GM12878 (cell line): ENCODE measurements at regions not wholly inside any gene's neighbourhood (a gene's known extent, or its start where the extent isn't known, plus 50 kb on each side); places are given as distances from the start of the nearest gene placed in this dataset.

ENCODE experiments used
- ATAC-seq: fragments of 200-7000 bp; cut with Tn5 transposase; 3 replicates; pipeline ENCODE4 v1.9.1; 2020; ENCODE audit warnings: mild to moderate bottlenecking, moderate library complexity
- BruUV-seq: library from RNA; stranded (reverse); fragments of 400-500 nt; replicated peaks from 2 replicates; lab custom pipeline; 2021; lab: Mats Ljungman, UMichigan
- CTCF ChIA-PET: fragments of 300-600 bp; sonication (Branson Sonifier 250); formaldehyde crosslinking; extraction: SDS; loops from one replicate; lab custom pipeline; 2021; ENCODE audit warnings: inconsistent platforms; lab: Yijun Ruan, JAX
- POLR2A ChIA-PET: fragments of 350-600 bp; formaldehyde crosslinking; extraction: SDS; loops from one replicate; lab custom pipeline; 2021; ENCODE audit warnings: inconsistent platforms; lab: Charles Lee
- RAD21 ChIA-PET: fragments of 300-600 bp; sonication (Branson Sonifier 250); formaldehyde crosslinking; loops from one replicate; lab custom pipeline; 2023; ENCODE audit warnings: antibody characterized with exemption; ENCODE audit not compliant: unreplicated experiment; lab: Charles Lee
- SMC1A ChIA-PET: fragments of 300-600 bp; sonication (Branson Sonifier 250); formaldehyde crosslinking; loops from one replicate; lab custom pipeline; 2023; ENCODE audit not compliant: unreplicated experiment, uncharacterized antibody; lab: Charles Lee
- DNase-seq: peaks from one replicate; pipeline ENCODE4 v3.0.0-alpha.2; 2011; ENCODE audit warnings: low read depth, low spot score
- FAIRE-seq: peaks from 3 replicates; lab custom pipeline; 2011; peaks lifted over from hg19 to GRCh38; lab: Jason Lieb, UNC
- H2AFZ ChIP-seq: 2 replicates; pipeline ENCODE4 v1.6.0; 2011; ENCODE audit warnings: low read depth, low read length, control low read depth; ENCODE audit not compliant: control insufficient read depth
- H3K27ac ChIP-seq: 2 replicates; pipeline ENCODE4 v1.5.1; 2011; ENCODE audit warnings: control low read depth; ENCODE audit not compliant: control insufficient read depth, insufficient read depth
- H3K27me3 ChIP-seq, 2 experiments: replicated peaks in 1 of 2; 2 replicates each; pipeline versions ENCODE4 v1.6.0 to v1.6.1; 2011; ENCODE audit warnings: low read length in 1 of 2; ENCODE audit not compliant: control insufficient read depth in 2 of 2, insufficient read depth in 2 of 2
- H3K36me3 ChIP-seq, 2 experiments: 2 replicates each; pipeline ENCODE4 v1.5.1; 2011; ENCODE audit warnings: low read length in 1 of 2; ENCODE audit not compliant: control insufficient read depth in 2 of 2, insufficient read depth in 2 of 2
- H3K4me1 ChIP-seq: 2 replicates; pipeline ENCODE4 v1.6.1; 2011; ENCODE audit warnings: mild to moderate bottlenecking, low read length, moderate library complexity, mixed read lengths; ENCODE audit not compliant: control insufficient read depth, insufficient read depth
- H3K4me2 ChIP-seq: 2 replicates; pipeline ENCODE4 v1.6.0; 2011; ENCODE audit warnings: control low read depth; ENCODE audit not compliant: control insufficient read depth, insufficient read depth
- H3K4me3 ChIP-seq: fragments of 200-600 bp; sonication (generic); 2 replicates; pipeline ENCODE4 v1.5.1; 2016
- H3K79me2 ChIP-seq: 2 replicates; pipeline ENCODE4 v1.6.0; 2011; ENCODE audit warnings: low read length; ENCODE audit not compliant: control insufficient read depth, insufficient read depth
- H3K9ac ChIP-seq: 2 replicates; pipeline ENCODE4 v1.8.0; 2011; ENCODE audit warnings: low read length, control low read depth, mixed read lengths; ENCODE audit not compliant: control insufficient read depth, insufficient read depth
- H3K9me3 ChIP-seq: replicated peaks from 3 replicates; pipeline ENCODE4 v1.5.1; 2011; ENCODE audit warnings: mild to moderate bottlenecking, low read length; ENCODE audit not compliant: control insufficient read depth, insufficient read depth
- H4K20me1 ChIP-seq: 2 replicates; pipeline ENCODE4 v1.6.0; 2011; ENCODE audit not compliant: control insufficient read depth, insufficient read depth
- BMI1 ChIP-seq: fragments of 450-650 bp; IDR thresholded peaks from 2 replicates; pipeline ENCODE4 v1.6.1; 2016; ENCODE audit warnings: mild to moderate bottlenecking, moderate library complexity, borderline replicate concordance
- CEBPB ChIP-seq, 2 experiments: fragments of 150-350 bp in 1 of 2; IDR thresholded peaks; 2 replicates each; pipeline ENCODE4 v1.6.1; 2012 to 2014; ENCODE audit warnings: low read depth in 2 of 2, low read length in 2 of 2, borderline replicate concordance in 1 of 2, inconsistent platforms in 1 of 2
- CREB1 ChIP-seq: IDR thresholded peaks from 2 replicates; pipeline ENCODE4 v1.6.1; 2012; ENCODE audit warnings: low read depth, mild to moderate bottlenecking, inconsistent platforms
- CREM ChIP-seq: IDR thresholded peaks from 2 replicates; pipeline ENCODE4 v1.6.1; 2014; ENCODE audit warnings: antibody characterized with exemption, low read depth
- CUX1 ChIP-seq: IDR thresholded peaks from 2 replicates; pipeline ENCODE4 v1.6.1; 2012; ENCODE audit warnings: improper control_type of control experiment, low read depth, low read length; ENCODE audit not compliant: insufficient replicate concordance
- DPF2 ChIP-seq: fragments of 450-650 bp; IDR thresholded peaks from 2 replicates; pipeline ENCODE4 v1.6.1; 2017; ENCODE audit warnings: mild to moderate bottlenecking
- E2F4 ChIP-seq: IDR thresholded peaks from 2 replicates; pipeline ENCODE4 v1.6.1; 2012; ENCODE audit warnings: low read depth, low read length, improper control_type of control experiment
- EP300 ChIP-seq, 2 experiments: fragments of 150-350 bp in 1 of 2; IDR thresholded peaks; 2 replicates each; pipeline ENCODE4 v1.6.1; 2011 to 2012; ENCODE audit warnings: low read depth in 2 of 2, low read length in 2 of 2, borderline replicate concordance in 1 of 2, improper control_type of control experiment in 1 of 2, inconsistent platforms in 1 of 2; ENCODE audit not compliant: control insufficient read depth in 1 of 2
- ESRRA ChIP-seq: IDR thresholded peaks from 2 replicates; pipeline ENCODE4 v1.6.1; 2012; ENCODE audit warnings: mild to moderate bottlenecking, low read length, improper control_type of control experiment
- ETV6 ChIP-seq, 2 experiments: fragments of 450-650 bp in 1 of 2; IDR thresholded peaks in 1 of 2; conservative IDR thresholded peaks in 1 of 2; 2 replicates each; pipeline ENCODE4 v1.6.1; 2014; ENCODE audit warnings: antibody characterized with exemption in 1 of 2, borderline replicate concordance in 1 of 2, low read depth in 1 of 2, mild to moderate bottlenecking in 1 of 2, moderate library complexity in 1 of 2
- IRF4 ChIP-seq: IDR thresholded peaks from 2 replicates; pipeline ENCODE4 v1.6.1; 2011; ENCODE audit warnings: low read depth, low read length
- SRF ChIP-seq, 2 experiments: IDR thresholded peaks; 2 replicates each; pipeline ENCODE4 v1.6.1; 2011; ENCODE audit warnings: low read depth in 2 of 2, low read length in 2 of 2, mild to moderate bottlenecking in 1 of 2, moderate library complexity in 1 of 2
- TARDBP ChIP-seq: IDR thresholded peaks from 2 replicates; pipeline ENCODE4 v1.6.1; 2016; ENCODE audit warnings: borderline replicate concordance
- ZBED1 ChIP-seq: IDR thresholded peaks from 2 replicates; pipeline ENCODE4 v1.6.1; 2016; ENCODE audit warnings: borderline replicate concordance
- WGBS: methylation state at CpG from one replicate; pipeline ENCODE4 v1.1.6; 2016; ENCODE audit warnings: low lambda C conversion rate; ENCODE audit not compliant: insufficient replicate concordance, insufficient coverage; ENCODE audit errors: missing lambda C conversion rate; 5-methylcytosine and 5-hydroxymethylcytosine counted together
- in situ Hi-C: fragments of 300-500 bp; cut with MboI; formaldehyde crosslinking; loops from 9 replicates; pipeline ENCODE4 v1.14.3; 2018; ENCODE audit warnings: mixed read lengths
- intact Hi-C: fragments of 100-400 bp; cut with micrococcal nuclease; formaldehyde crosslinking; loops from one replicate; pipeline ENCODE4 v1.14.2; 2022; ENCODE audit not compliant: unreplicated experiment
- TF ChIP-seq, protein P1 (sequence below): fragments of 450-650 bp; IDR thresholded peaks from 2 replicates; pipeline ENCODE4 v1.6.1; 2017; ENCODE audit warnings: borderline replicate concordance

GRCh38 chrX:43350935-43351334 lies 305.2 kb upstream of the MAOA start:
- Histone ChIP-seq H4K20me1 (no peaks in the 10 kb centered on the region), H3K4me2 (no peak overlapping the region), H3K36me3 (no peaks in the 10 kb centered on the region), H3K4me1 (no peaks in the 10 kb centered on the region), H2AFZ (no peak overlapping the region), H3K9ac (no peak overlapping the region), H3K27ac (no peak overlapping the region), H3K79me2 (no peaks in the 10 kb centered on the region), H3K9me3 (no peaks in the 10 kb centered on the region), H3K27me3 (no peaks in the 10 kb centered on the region; a peak in 1 of 4 replicates), H3K4me3 (no peak overlapping the region)
- ChIA-PET RAD21 (no interaction called here), POLR2A (interaction anchor here (0.6 kb wide), 1 partner anchor 47 kb away, joined by 4 read pairs; no protein-coding TSS in a partner anchor), CTCF (no interaction called here), SMC1A (interaction anchor here (1.7 kb wide), 1 partner anchor 206 kb away, joined by 8 read pairs; no protein-coding TSS in a partner anchor)
- no TSS peak for BruUV-seq
- ATAC-seq (no peak), FAIRE-seq (no peak), DNase-seq (no peak)
- WGBS = 11% methylated on average over 4 of the region's 4 CpGs
- intact Hi-C loops (no loop called here), in situ Hi-C loops (no loop called here)
- TF ChIP-seq CREM (no peak), EP300 (IDR thresholded peaks at IDR 0.05; ENCODE audit: borderline replicate concordance in 1 of 2, control insufficient read depth in 1 of 2, low read depth in 2 of 2, low read length in 2 of 2) (no peak), SRF (IDR thresholded peaks at IDR 0.05; ENCODE audit: low read depth in 2 of 2, low read length in 2 of 2) (no peak), TARDBP (no peak), ETV6 (conservative IDR thresholded peaks at IDR 0.05 in 1 of 2, IDR thresholded peaks at IDR 0.05 in 1 of 2; ENCODE audit: borderline replicate concordance in 1 of 2, low read depth in 1 of 2) (no peak), ESRRA (no peak), IRF4 (no peak), DPF2 (no peak), CREB1 (no peak), CUX1 (no peak), ZBED1 (no peak), CEBPB (IDR thresholded peaks at IDR 0.05; ENCODE audit: borderline replicate concordance in 1 of 2, low read depth in 2 of 2, low read length in 2 of 2) (no peak), BMI1 (no peak), E2F4 (no peak)
- TF ChIP-seq, protein P1, sequence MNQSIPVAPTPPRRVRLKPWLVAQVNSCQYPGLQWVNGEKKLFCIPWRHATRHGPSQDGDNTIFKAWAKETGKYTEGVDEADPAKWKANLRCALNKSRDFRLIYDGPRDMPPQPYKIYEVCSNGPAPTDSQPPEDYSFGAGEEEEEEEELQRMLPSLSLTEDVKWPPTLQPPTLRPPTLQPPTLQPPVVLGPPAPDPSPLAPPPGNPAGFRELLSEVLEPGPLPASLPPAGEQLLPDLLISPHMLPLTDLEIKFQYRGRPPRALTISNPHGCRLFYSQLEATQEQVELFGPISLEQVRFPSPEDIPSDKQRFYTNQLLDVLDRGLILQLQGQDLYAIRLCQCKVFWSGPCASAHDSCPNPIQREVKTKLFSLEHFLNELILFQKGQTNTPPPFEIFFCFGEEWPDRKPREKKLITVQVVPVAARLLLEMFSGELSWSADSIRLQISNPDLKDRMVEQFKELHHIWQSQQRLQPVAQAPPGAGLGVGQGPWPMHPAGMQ = no peak
